ENCODE measurements at regions not wholly inside any gene's neighbourhood (a gene's known extent, or its start where the extent isn't known, plus 50 kb on each side); places are given as distances from the start of the nearest gene placed in this dataset.

GRCh38 chr4:61024610-61025009, 175.5 kb upstream of the ADGRL3 start:
- Histone ChIP-seq H3K9me3 (no peaks in the 10 kb centered on the region), H3K4me1 (no peaks in the 10 kb centered on the region), H3K27ac (no peak overlapping the region), H3K27me3 (no peaks in the 10 kb centered on the region), H3K4me3 (no peak overlapping the region), H3K36me3 (no peaks in the 10 kb centered on the region)
- WGBS, 2 donors, result 93% methylated on average over 2 of the region's 2 CpGs
- DNase-seq, result no peak
- intact Hi-C loops (cut with DNase I), result no loop called here
- no peak for TF ChIP-seq EP300 (IDR thresholded peaks at IDR 0.05)
- TF ChIP-seq CTCF (IDR thresholded peaks at IDR 0.05), result no peak
- TF ChIP-seq POLR2AphosphoS5 (IDR thresholded peaks at IDR 0.05), result no peak
- no peak for TF ChIP-seq POLR2A (IDR thresholded peaks at IDR 0.05)

- Histone ChIP-seq H3K4me1 (no peaks in the 10 kb centered on the region), H3K27me3 (no peaks in the 10 kb centered on the region), H3K36me3 (no peaks in the 10 kb centered on the region), H3K4me3 (no peak overlapping the region), H3K9me3 (no peaks in the 10 kb centered on the region), H3K27ac (no peak overlapping the region)
- TF ChIP-seq CTCF (IDR thresholded peaks at IDR 0.05) (no peak), POLR2A (IDR thresholded peaks at IDR 0.05) (no peak)
- intact Hi-C loops (cut with DNase I), result no loop called here
- DNase-seq, result no peak
Observed at GRCh38 chr4:61027939-61028338, 172.2 kb upstream of the ADGRL3 start.

GRCh38 chr4:61036071-61036684, 163.9 kb upstream of the ADGRL3 start:
- no peak for TF ChIP-seq POLR2AphosphoS5 (IDR thresholded peaks at IDR 0.05)
- TF ChIP-seq POLR2A (IDR thresholded peaks at IDR 0.05), result no peak
- TF ChIP-seq CTCF (IDR thresholded peaks at IDR 0.05), result no peak
- TF ChIP-seq EP300 (IDR thresholded peaks at IDR 0.05), result no peak
- 79 to 86% methylated on average over 4 of the region's 4 CpGs for WGBS, 2 donors
- H3K9me3 ChIP-seq, result no peaks in the 10 kb centered on the region
- no peaks in the 10 kb centered on the region for H3K4me1 ChIP-seq
- H3K4me3 ChIP-seq, result no peak overlapping the region
- H3K27me3 ChIP-seq, result no peaks in the 10 kb centered on the region
- intact Hi-C loops (cut with DNase I), result no loop called here
- H3K27ac ChIP-seq, result no peak overlapping the region
- no peak for DNase-seq
- no peaks in the 10 kb centered on the region for H3K36me3 ChIP-seq

DNA sequence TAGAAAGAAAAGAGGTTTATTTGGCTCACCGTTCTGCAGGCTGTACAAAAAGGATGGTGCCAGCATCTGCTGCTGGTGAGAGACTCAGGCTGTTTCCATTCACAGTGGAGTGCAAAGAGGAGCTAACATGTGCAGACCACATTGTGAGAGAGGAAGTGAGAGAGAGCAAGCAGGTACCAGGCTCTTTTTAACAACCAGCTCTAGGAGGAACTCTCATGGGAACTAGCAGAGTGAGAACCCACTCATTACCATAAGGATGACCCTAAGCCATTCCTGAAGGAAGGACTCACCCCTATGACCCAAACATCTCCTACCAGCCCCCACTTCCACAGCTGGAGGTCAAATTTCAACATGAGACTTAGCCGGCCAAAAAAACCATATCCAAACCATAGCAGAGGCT, 158.6 kb upstream of the ADGRL3 start:
- 76 to 84% methylated on average over 2 of the region's 2 CpGs for WGBS, 2 donors
- Histone ChIP-seq H3K36me3 (no peaks in the 10 kb centered on the region), H3K27ac (no peak overlapping the region), H3K4me3 (no peak overlapping the region), H3K4me1 (no peaks in the 10 kb centered on the region), H3K27me3 (no peaks in the 10 kb centered on the region), H3K9me3 (no peaks in the 10 kb centered on the region)
- no peak for TF ChIP-seq EP300 (IDR thresholded peaks at IDR 0.05)
- no peak for TF ChIP-seq CTCF (IDR thresholded peaks at IDR 0.05)
- TF ChIP-seq POLR2A (IDR thresholded peaks at IDR 0.05), result no peak
- no peak for TF ChIP-seq POLR2AphosphoS5 (IDR thresholded peaks at IDR 0.05)
- no peak for DNase-seq
- intact Hi-C loops (cut with DNase I), result no loop called here

DNA sequence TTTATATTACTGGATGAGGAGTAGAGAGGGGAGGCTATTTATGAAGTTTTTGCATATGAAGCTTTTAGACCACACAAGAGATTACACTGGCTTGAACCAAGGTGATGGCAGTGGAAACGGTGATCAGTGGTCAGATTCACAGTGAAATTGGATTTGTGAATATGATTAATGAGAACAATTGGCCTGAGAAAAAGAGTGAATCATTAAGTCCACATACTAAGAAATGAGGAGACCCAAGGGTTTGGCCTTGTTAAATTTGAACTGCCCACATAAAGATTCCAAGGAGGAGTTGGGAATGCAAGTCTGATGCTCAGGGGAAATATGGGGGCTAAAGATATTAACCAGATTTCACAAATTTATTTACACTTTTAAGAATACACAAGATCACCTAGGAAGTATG, 155.3 kb upstream of the ADGRL3 start:
- Histone ChIP-seq H3K27me3 (no peaks in the 10 kb centered on the region), H3K36me3 (no peaks in the 10 kb centered on the region), H3K9me3 (no peaks in the 10 kb centered on the region), H3K4me1 (no peaks in the 10 kb centered on the region), H3K4me3 (no peak overlapping the region), H3K27ac (no peak overlapping the region)
- intact Hi-C loops (cut with DNase I), result no loop called here
- TF ChIP-seq EP300 (IDR thresholded peaks at IDR 0.05), result no peak
- WGBS, 2 donors, result 78 to 87% methylated on average over 1 of the region's 1 CpG
- no peak for DNase-seq

All from sigmoid colon (tissue), 6 donors.